EL (cell line): ENCODE measurements at regions not wholly inside any gene's neighbourhood (a gene's known extent, or its start where the extent isn't known, plus 50 kb on each side); places are given as distances from the start of the nearest gene placed in this dataset.
"Not testable (repeated sequence)": the region's sequence is repeated elsewhere in the genome, so short reads cannot be mapped to it uniquely, and the experiment has no call there.

Source experiments
- DNase-seq: peaks from one replicate; pipeline ENCODE4 v3.0.0-alpha.2; 2016

GRCh38 chr2:7557376-7557775, 640.2 kb downstream of the RNF144A start:
- DNase-seq: no peak

DNA sequence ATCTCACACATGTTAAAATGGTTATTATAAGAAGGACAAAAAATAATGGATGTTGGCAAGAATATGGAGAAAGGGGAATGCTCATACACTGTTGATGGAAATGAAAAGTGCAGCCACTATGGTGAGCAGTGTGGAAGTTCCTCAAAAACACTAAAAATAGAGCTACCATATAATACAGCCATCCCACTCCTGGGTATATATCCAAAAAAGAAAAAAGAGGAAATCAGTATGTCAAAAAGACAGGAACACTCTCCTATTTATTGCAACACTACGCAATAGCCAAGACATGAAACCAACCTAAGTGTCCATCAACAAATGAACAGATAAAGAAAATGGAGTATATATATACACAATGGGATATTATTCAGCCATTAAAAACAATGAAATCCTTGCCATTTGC, 642.6 kb downstream of the RNF144A start:
- no peak for DNase-seq

GRCh38 chr2:7566382-7566881, 649.2 kb downstream of the RNF144A start:
- no peak for DNase-seq

- not testable (repeated sequence) for DNase-seq
Measured at GRCh38 chr2:7567116-7567515, 649.9 kb downstream of the RNF144A start.

GRCh38 chr2:7567646-7568045, 650.4 kb downstream of the RNF144A start:
- no peak for DNase-seq

GRCh38 chr2:7570247-7570646, 653.0 kb downstream of the RNF144A start:
- DNase-seq: no peak

DNA sequence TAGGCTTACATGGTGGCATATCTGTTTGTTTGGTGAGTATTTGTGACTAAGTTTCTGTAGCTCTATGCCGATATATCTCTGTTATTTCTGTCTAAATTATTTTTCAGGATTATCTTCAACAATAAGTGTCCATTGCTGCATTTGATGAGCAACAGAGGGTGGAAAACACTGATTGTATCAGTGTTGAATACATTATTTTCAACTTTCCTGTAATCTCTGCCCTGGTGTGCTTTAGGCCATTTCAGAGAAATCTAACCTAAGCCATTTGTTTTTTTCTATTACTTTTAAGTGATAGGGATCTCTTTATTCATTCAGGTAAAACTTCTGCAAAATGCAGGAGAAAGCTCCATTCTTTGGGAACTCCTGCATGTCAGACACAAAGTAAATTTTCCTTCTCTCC, 654.5 kb downstream of the RNF144A start:
- DNase-seq: no peak

DNA sequence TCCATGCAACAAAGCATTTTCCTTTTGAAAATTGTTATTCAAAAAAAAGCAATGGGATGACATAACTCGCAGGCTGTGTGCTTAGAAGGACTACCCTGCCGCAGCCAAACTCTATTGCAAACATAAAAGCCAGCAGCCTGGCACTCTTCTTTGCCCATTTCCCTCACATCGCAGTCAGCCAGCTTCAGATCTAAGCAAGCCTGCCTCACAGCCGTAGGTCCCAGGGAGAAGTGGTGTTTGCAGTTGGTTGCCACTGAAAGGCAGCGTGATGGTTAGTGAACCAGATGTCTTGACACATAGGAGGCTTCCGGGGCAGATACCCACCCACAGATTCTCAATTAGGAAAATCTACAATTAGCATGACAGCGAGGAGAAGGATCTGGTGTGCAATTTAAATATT, 655.2 kb downstream of the RNF144A start:
- DNase-seq: no peak

DNA sequence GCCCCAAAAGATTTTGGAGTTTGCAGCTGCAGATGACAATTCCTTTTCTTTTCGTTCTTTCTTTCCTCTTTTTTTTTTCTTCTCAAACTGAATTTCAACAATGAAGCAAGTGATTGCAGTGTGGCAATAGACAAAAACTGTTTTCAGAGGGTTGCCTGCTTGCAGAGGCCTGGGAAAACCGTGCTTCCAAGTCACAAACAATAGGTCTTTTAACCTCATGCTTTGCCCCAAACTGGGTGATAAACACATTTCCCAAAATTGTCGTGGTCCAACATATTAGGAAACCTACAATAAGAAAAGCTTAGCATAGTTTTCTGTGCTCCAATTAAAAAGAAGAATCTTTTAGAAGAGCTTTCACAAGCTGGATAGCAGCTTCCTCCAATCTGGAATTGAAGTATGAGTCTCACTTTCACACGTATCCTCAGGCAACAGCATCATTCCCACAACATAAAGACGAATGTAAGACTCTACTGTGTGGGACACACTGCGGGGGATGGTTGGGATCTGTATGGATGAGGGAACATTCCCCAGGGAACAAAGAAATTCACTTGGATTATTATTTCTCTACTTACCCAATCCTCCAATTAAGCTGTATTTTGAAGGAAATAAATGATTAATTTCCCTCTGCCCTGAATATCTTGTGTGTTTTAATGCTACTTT, 656.1 kb downstream of the RNF144A start:
- DNase-seq: no peak

GRCh38 chr2:7574385-7574784, 657.2 kb downstream of the RNF144A start:
- no peak for DNase-seq

- no peak for DNase-seq
Measured at GRCh38 chr2:7577769-7578168, 660.6 kb downstream of the RNF144A start.

GRCh38 chr2:7584017-7584416, 666.8 kb downstream of the RNF144A start:
- no peak for DNase-seq

DNA sequence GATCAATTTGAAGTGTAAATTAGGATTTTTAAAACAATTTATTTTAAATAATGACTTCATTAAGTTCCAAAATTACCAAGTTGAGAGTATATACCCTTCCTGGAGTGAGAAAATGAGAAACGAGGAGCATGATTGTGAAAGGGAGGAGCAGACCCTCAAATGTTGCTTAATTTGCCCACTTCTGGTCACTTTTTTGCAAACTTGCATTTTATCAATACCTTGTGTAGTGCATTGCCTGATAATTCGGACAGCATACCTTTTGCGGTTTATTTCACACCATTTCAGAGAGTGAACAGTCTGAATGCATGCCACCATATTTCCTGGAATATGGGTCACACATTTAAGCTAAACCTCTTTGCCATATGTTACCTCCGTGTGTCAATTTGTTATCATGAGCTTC, 669.7 kb downstream of the RNF144A start:
- no peak for DNase-seq

- DNase-seq: no peak
Measured at GRCh38 chr2:7588295-7588694, 671.1 kb downstream of the RNF144A start.

DNA sequence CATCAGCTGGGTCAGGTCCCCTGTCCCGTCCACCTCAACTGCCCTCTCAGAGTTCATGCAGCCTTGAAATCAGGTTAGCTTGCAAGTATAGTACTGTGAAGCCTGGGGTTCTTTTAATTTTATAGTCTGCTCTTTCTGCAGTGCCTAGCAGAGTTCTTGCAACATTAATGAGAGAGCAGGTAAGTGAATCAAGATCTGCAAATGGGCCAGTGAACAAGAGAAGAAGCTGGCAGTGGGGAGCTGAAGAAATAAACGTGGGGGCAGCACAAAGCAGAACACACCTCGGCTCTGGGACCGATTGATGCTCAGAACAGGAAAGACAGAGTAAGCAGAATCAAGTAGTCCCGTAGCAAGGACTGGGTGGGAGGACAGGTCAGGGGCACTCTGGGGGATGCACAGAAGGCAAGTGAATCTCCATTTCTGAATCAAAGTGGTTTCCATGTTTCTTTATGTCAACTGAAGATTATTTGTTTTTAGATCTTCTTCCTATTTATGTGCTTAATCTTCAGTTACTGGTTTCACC, 675.5 kb downstream of the RNF144A start:
- DNase-seq: no peak

DNA sequence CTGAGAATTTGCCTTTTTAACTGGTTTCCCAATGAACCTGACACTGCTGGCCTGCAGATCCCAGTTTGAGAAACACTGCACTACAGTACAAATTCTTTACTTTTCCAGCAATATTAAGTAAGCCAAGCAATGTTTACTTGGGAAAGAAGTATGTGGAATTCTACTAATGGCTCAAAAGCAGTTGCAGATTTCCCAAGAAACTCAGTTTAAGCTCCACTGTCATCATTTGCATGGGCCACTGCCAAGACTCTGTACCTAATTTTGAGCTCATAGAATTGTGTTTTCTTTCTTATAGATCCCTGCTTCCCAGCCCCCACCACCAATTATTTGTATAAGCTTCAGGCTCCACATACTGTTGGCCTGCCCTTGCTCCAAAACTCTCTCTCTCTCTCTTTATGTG, 676.1 kb downstream of the RNF144A start:
- no peak for DNase-seq

DNA sequence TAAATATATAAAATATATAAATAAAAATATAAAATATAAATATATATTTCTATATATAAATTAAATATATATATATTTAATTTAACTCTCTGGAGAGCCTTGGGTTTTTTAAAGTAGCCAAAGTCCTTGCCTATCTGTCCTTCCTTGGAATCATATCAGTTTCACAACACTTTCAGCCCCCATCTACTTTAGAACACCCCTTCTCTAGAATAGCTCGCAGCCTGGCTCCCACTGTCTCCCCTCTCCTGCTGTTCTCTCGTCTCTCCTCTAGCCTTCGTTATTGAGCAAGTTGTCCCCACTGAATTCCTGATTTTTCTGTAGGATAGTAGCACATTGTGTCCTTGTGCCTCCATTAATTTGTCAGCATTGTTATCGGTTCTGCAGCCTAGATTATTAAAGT, 677.0 kb downstream of the RNF144A start:
- no peak for DNase-seq

- DNase-seq: no peak
Measured at GRCh38 chr2:7595206-7595605, 678.0 kb downstream of the RNF144A start.

DNA sequence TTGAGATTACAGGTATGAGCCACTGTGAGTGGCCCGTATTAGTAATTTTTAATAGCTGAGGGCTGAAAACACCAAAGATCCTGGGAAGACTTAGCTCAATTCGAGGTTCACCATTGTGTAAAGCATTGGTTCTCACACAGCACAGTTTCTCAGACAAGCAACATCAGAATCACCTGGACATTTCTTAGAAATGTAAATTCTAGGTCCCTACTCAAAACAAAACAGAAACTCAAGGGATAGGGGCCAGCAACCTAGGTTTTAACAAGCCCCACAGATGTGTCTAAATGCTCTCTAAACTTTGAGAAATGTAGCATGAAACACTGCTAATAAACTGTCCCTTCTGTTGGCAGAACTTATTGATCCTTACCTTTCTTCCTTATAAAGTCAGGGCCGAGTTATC, 681.2 kb downstream of the RNF144A start:
- DNase-seq: no peak

DNA sequence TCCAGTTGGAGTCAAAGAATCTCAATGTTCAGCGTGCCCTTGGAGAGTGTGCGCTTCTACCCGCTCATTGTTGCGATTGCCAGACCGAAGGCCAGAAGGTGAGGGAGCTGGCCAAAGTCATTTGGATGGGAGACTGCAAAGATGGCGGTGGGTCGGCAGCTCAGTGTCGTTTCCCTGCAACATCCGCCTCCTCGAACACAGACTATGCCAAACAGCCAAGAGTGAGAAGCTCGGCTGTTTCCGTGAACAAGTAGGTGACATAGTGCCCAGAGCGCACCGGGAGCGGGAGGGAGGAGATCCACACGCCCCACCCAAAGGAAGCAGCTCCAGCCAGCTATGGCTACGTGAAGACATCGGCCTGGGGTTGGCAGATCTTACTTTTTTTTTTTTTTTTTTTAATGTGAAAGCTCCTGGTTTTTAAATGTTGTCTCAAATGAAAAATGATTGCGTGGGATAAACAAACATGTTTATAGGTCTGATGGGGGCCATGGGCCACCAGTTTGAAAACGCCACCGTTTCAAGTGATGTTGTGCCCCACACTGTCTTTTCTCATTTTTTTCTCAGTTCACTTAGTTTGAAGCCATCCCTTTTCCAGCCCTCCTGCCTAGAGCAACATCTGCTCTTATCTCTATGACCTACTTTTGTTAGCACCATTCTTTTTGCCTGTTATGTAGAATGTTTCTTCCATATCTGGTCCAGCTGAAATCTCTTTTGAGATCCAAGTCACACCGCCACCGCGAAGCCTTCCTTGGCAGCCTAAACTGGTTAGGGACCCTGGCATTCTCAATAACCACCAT, 682.4 kb downstream of the RNF144A start:
- DNase-seq: no peak

- DNase-seq: no peak
Measured at GRCh38 chr2:7601990-7602389, 684.8 kb downstream of the RNF144A start.

DNA sequence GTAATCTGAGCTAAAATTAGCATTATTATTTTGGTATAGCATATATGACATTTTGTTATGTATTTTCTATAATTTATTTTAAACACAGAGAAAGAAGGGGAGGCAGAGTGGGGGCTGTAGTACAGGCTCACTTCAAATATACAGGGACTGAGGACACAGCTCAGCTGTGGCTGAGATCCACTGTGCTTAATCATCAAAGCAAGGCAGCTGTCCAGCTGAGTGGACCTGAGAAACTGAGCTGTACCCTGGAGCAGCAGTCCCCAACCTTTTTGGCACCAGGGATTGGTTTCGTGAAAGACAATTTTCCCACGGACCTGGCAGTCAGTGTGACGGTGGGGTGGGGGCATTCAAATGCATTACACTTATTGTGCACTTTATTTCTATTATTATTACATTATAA, 687.2 kb downstream of the RNF144A start:
- no peak for DNase-seq

DNA sequence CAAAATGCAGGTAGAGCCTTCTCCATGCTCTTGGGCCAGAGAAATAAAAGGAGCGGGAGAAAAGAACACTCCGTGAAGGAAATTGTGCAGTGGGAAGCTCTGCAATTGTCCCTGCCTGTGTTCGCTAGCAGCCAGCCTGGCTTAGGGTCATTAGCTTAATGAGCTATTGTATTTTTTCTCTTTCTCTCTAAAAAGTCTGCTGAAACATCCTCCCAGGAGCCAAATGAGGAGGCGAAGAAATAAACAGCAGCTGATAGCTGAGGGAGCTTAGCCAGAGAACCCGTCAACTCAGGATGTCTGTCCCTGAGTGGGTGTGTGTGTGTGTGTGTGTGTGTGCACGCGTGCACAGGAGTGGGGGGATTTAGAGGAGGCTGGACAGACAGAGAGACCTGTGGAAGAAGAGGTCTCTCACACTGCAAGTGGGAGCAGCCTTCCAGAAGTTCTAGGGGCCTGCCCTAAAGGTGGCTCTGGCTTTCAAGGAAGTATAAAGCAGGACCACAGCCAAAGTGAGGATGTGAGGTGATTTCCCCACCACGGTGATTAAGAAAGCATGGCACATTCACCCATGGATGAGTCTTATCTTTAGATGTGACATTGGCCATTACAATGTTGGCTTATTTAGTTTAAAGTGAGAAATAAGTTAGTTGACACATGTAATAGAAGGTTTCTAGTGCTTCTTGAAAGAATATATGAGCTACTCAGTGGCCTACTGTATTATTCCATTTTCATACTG, 690.4 kb downstream of the RNF144A start:
- DNase-seq: no peak

GRCh38 chr2:7609556-7609955, 692.3 kb downstream of the RNF144A start:
- no peak for DNase-seq
